ENCODE measurements at regions not wholly inside any gene's neighbourhood (a gene's known extent, or its start where the extent isn't known, plus 50 kb on each side); places are given as distances from the start of the nearest gene placed in this dataset.

GRCh38 chr6:19979059-19979458, 141.9 kb downstream of the ID4 start:
- no peak overlapping the region for H2BK120ac ChIP-seq (ENCODE audit: low read depth, low read length)
- H2BK5ac ChIP-seq (ENCODE audit: low read length) = no peak overlapping the region
- no peak overlapping the region for H4K8ac ChIP-seq (ENCODE audit: low read depth, low read length)
- no peaks in the 10 kb centered on the region for H3K9me3 ChIP-seq (replicated peaks in 1 of 2; ENCODE audit: control insufficient read depth in 2 of 2, insufficient read depth in 1 of 2, low read depth in 1 of 2, low read length in 2 of 2)
- no peak overlapping the region for H3K27ac ChIP-seq (replicated peaks; ENCODE audit: low read length)
- H3K4ac ChIP-seq (ENCODE audit: low read length) = no peak overlapping the region
- no peak overlapping the region for H3K14ac ChIP-seq (ENCODE audit: low read length)
- no peaks in the 10 kb centered on the region for H3K27me3 ChIP-seq (ENCODE audit: control insufficient read depth in 3 of 3, insufficient read depth in 3 of 3, low read depth in 1 of 3, low read length in 3 of 3)
- H3K4me1 ChIP-seq (ENCODE audit: control insufficient read depth in 2 of 2, insufficient read depth in 1 of 2, low read depth in 1 of 2, low read length in 2 of 2) = peaks cover 0 to 6% of the 10 kb centered on the region in 2 donors
- H3K4me2 ChIP-seq (ENCODE audit: insufficient read depth, low read length, poor library complexity, severe bottlenecking) = no peak overlapping the region
- no peak overlapping the region for H2AK5ac ChIP-seq (ENCODE audit: low read depth, low read length)
- H3K79me1 ChIP-seq (ENCODE audit: low read depth, low read length) = no peaks in the 10 kb centered on the region
- H4K91ac ChIP-seq (ENCODE audit: low read depth, low read length, poor library complexity) = no peak overlapping the region
- H2BK15ac ChIP-seq (ENCODE audit: low read length) = no peak overlapping the region
- H2BK12ac ChIP-seq (ENCODE audit: low read length) = no peak overlapping the region
- no peak overlapping the region for H2AFZ ChIP-seq (ENCODE audit: low read length)
- no peak overlapping the region for H3K18ac ChIP-seq (ENCODE audit: low read length)
- no peak overlapping the region for H3K9ac ChIP-seq (ENCODE audit: low read depth, low read length, poor library complexity)
- no peak overlapping the region for H3K4me3 ChIP-seq (ENCODE audit: low read length in 2 of 2)
- no peak overlapping the region for H3K23ac ChIP-seq (ENCODE audit: low read depth, low read length, poor library complexity)
- no CpG with 5 or more reads among the region's 7 CpGs for WGBS, 2 donors (ENCODE audit: extremely low coverage in 2 of 2, insufficient read length in 2 of 2, insufficient replicate concordance in 1 of 2)
- no peak for DNase-seq (ENCODE audit: low spot score)
- no peaks in the 10 kb centered on the region for H3K36me3 ChIP-seq (replicated peaks in 1 of 2; ENCODE audit: control insufficient read depth in 2 of 2, insufficient read depth in 2 of 2, low read length in 2 of 2)

- no peak overlapping the region for H2BK15ac ChIP-seq (ENCODE audit: low read length)
- no peak overlapping the region for H3K4me2 ChIP-seq (ENCODE audit: insufficient read depth, low read length, poor library complexity, severe bottlenecking)
- no peak overlapping the region for H3K14ac ChIP-seq (ENCODE audit: low read length)
- no CpG with 5 or more reads among the region's 1 CpG for WGBS, 2 donors (ENCODE audit: extremely low coverage in 2 of 2, insufficient read length in 2 of 2, insufficient replicate concordance in 1 of 2)
- H4K8ac ChIP-seq (ENCODE audit: low read depth, low read length) = no peak overlapping the region
- no peak overlapping the region for H3K27ac ChIP-seq (replicated peaks; ENCODE audit: low read length)
- H3K79me1 ChIP-seq (ENCODE audit: low read depth, low read length) = no peaks in the 10 kb centered on the region
- H3K27me3 ChIP-seq (ENCODE audit: control insufficient read depth in 3 of 3, insufficient read depth in 3 of 3, low read depth in 1 of 3, low read length in 3 of 3) = no peaks in the 10 kb centered on the region
- H2BK5ac ChIP-seq (ENCODE audit: low read length) = no peak overlapping the region
- H3K9ac ChIP-seq (ENCODE audit: low read depth, low read length, poor library complexity) = no peak overlapping the region
- no peak overlapping the region for H2BK120ac ChIP-seq (ENCODE audit: low read depth, low read length)
- no peak overlapping the region for H2BK12ac ChIP-seq (ENCODE audit: low read length)
- no peak for DNase-seq (ENCODE audit: low spot score)
- peaks cover 0 to 6% of the 10 kb centered on the region in 2 donors for H3K4me1 ChIP-seq (ENCODE audit: control insufficient read depth in 2 of 2, insufficient read depth in 1 of 2, low read depth in 1 of 2, low read length in 2 of 2)
- H3K4me3 ChIP-seq (ENCODE audit: low read length in 2 of 2) = no peak overlapping the region
- H3K23ac ChIP-seq (ENCODE audit: low read depth, low read length, poor library complexity) = no peak overlapping the region
- H3K36me3 ChIP-seq (replicated peaks in 1 of 2; ENCODE audit: control insufficient read depth in 2 of 2, insufficient read depth in 2 of 2, low read length in 2 of 2) = no peaks in the 10 kb centered on the region
- H3K4ac ChIP-seq (ENCODE audit: low read length) = no peak overlapping the region
- H3K9me3 ChIP-seq (replicated peaks in 1 of 2; ENCODE audit: control insufficient read depth in 2 of 2, insufficient read depth in 1 of 2, low read depth in 1 of 2, low read length in 2 of 2) = no peaks in the 10 kb centered on the region
- H2AK5ac ChIP-seq (ENCODE audit: low read depth, low read length) = no peak overlapping the region
- H2AFZ ChIP-seq (ENCODE audit: low read length) = no peak overlapping the region
- H4K91ac ChIP-seq (ENCODE audit: low read depth, low read length, poor library complexity) = no peak overlapping the region
- no peak overlapping the region for H3K18ac ChIP-seq (ENCODE audit: low read length)
Observed at GRCh38 chr6:19979986-19980385, 142.8 kb downstream of the ID4 start.

GRCh38 chr6:19983374-19983773, 146.2 kb downstream of the ID4 start:
- Histone ChIP-seq H2BK120ac (ENCODE audit: low read depth, low read length) (no peak overlapping the region), H3K9ac (ENCODE audit: low read depth, low read length, poor library complexity) (no peak overlapping the region)
- no CpG with 5 or more reads among the region's 11 CpGs for WGBS, 2 donors (ENCODE audit: extremely low coverage in 2 of 2, insufficient read length in 2 of 2, insufficient replicate concordance in 1 of 2)

GRCh38 chr6:19986691-19987438, 149.7 kb downstream of the ID4 start:
- H4K91ac ChIP-seq (ENCODE audit: low read depth, low read length, poor library complexity) = no peak overlapping the region

More at GRCh38 chr6:19983374-19983773, 146.2 kb downstream of the ID4 start:
- Histone ChIP-seq H2BK12ac (ENCODE audit: low read length) (no peak overlapping the region), H3K14ac (ENCODE audit: low read length) (no peak overlapping the region), H3K36me3 (replicated peaks in 1 of 2; ENCODE audit: control insufficient read depth in 2 of 2, insufficient read depth in 2 of 2, low read length in 2 of 2) (no peaks in the 10 kb centered on the region), H3K4me2 (ENCODE audit: insufficient read depth, low read length, poor library complexity, severe bottlenecking) (no peak overlapping the region), H4K91ac (ENCODE audit: low read depth, low read length, poor library complexity) (no peak overlapping the region), H3K79me1 (ENCODE audit: low read depth, low read length) (no peaks in the 10 kb centered on the region), H3K18ac (ENCODE audit: low read length) (no peak overlapping the region), H3K27ac (replicated peaks; ENCODE audit: low read length) (no peak overlapping the region), H3K27me3 (ENCODE audit: control insufficient read depth in 3 of 3, insufficient read depth in 3 of 3, low read depth in 1 of 3, low read length in 3 of 3) (no peaks in the 10 kb centered on the region), H2BK5ac (ENCODE audit: low read length) (no peak overlapping the region), H4K8ac (ENCODE audit: low read depth, low read length) (no peak overlapping the region), H3K4me3 (ENCODE audit: low read length in 2 of 2) (no peak overlapping the region), H2AFZ (ENCODE audit: low read length) (no peak overlapping the region), H2BK15ac (ENCODE audit: low read length) (no peak overlapping the region), H3K23ac (ENCODE audit: low read depth, low read length, poor library complexity) (no peak overlapping the region), H3K9me3 (replicated peaks in 1 of 2; ENCODE audit: control insufficient read depth in 2 of 2, insufficient read depth in 1 of 2, low read depth in 1 of 2, low read length in 2 of 2) (no peaks in the 10 kb centered on the region), H3K4me1 (ENCODE audit: control insufficient read depth in 2 of 2, insufficient read depth in 1 of 2, low read depth in 1 of 2, low read length in 2 of 2) (peaks cover 0 to 3% of the 10 kb centered on the region in 2 donors), H2AK5ac (ENCODE audit: low read depth, low read length) (no peak overlapping the region), H3K4ac (ENCODE audit: low read length) (no peak overlapping the region)
- no peak for DNase-seq (ENCODE audit: low spot score)

More at GRCh38 chr6:19986691-19987438, 149.7 kb downstream of the ID4 start:
- Histone ChIP-seq H2BK12ac (ENCODE audit: low read length) (no peak overlapping the region), H3K9ac (ENCODE audit: low read depth, low read length, poor library complexity) (no peak overlapping the region), H2BK5ac (ENCODE audit: low read length) (no peak overlapping the region), H3K18ac (ENCODE audit: low read length) (no peak overlapping the region), H3K27ac (replicated peaks; ENCODE audit: low read length) (no peak overlapping the region), H2AK5ac (ENCODE audit: low read depth, low read length) (no peak overlapping the region), H3K4ac (ENCODE audit: low read length) (no peak overlapping the region), H3K79me1 (ENCODE audit: low read depth, low read length) (no peaks in the 10 kb centered on the region), H3K4me1 (ENCODE audit: control insufficient read depth in 2 of 2, insufficient read depth in 1 of 2, low read depth in 1 of 2, low read length in 2 of 2) (peaks cover 0 to 3% of the 10 kb centered on the region in 2 donors), H3K27me3 (ENCODE audit: control insufficient read depth in 3 of 3, insufficient read depth in 3 of 3, low read depth in 1 of 3, low read length in 3 of 3) (no peaks in the 10 kb centered on the region), H2AFZ (ENCODE audit: low read length) (no peak overlapping the region), H3K9me3 (replicated peaks in 1 of 2; ENCODE audit: control insufficient read depth in 2 of 2, insufficient read depth in 1 of 2, low read depth in 1 of 2, low read length in 2 of 2) (no peaks in the 10 kb centered on the region), H3K4me2 (ENCODE audit: insufficient read depth, low read length, poor library complexity, severe bottlenecking) (no peak overlapping the region), H3K23ac (ENCODE audit: low read depth, low read length, poor library complexity) (no peak overlapping the region), H4K8ac (ENCODE audit: low read depth, low read length) (no peak overlapping the region), H2BK120ac (ENCODE audit: low read depth, low read length) (no peak overlapping the region), H3K4me3 (ENCODE audit: low read length in 2 of 2) (no peak overlapping the region), H2BK15ac (ENCODE audit: low read length) (no peak overlapping the region), H3K14ac (ENCODE audit: low read length) (no peak overlapping the region), H3K36me3 (replicated peaks in 1 of 2; ENCODE audit: control insufficient read depth in 2 of 2, insufficient read depth in 2 of 2, low read length in 2 of 2) (no peaks in the 10 kb centered on the region)
- no peak for DNase-seq (ENCODE audit: low spot score)
- no CpG with 5 or more reads among the region's 2 CpGs for WGBS, 2 donors (ENCODE audit: extremely low coverage in 2 of 2, insufficient read length in 2 of 2, insufficient replicate concordance in 1 of 2)

All from neuronal stem cell (in vitro differentiated cells).